Gastrocnemius medialis (tissue), 4 donors: ENCODE measurements at regions not wholly inside any gene's neighbourhood (a gene's known extent, or its start where the extent isn't known, plus 50 kb on each side); places are given as distances from the start of the nearest gene placed in this dataset.
"Not testable (repeated sequence)": the region's sequence is repeated elsewhere in the genome, so short reads cannot be mapped to it uniquely, and the experiment has no call there.

Experiments
- ATAC-seq, 2 donors: fragments of 150-250 bp; one replicate each; pipeline ENCODE4 v1.9.1; 2016
- DNase-seq, 2 donors: peaks; one replicate each; pipeline ENCODE4 v3.0.0-alpha.2; 2019
- H3K27ac ChIP-seq, 4 donors: fragments of 200-600 bp; sonication (generic); 1 replicate in 1 of 4; 2 replicates in 3 of 4; pipeline ENCODE4 v1.5.1; 2016 to 2018; ENCODE audit warnings: mild to moderate bottlenecking in 2 of 4, moderate library complexity in 1 of 4
- H3K27me3 ChIP-seq, 3 donors: fragments of 200-600 bp; sonication (generic) in 2 of 3; 1 replicate in 1 of 3; 2 replicates in 2 of 3; pipeline versions ENCODE4 v1.5.1 to v1.6.0; 2016 to 2019; ENCODE audit warnings: mild to moderate bottlenecking in 1 of 3, moderate library complexity in 1 of 3
- H3K36me3 ChIP-seq, 2 donors: fragments of 200-600 bp; sonication (generic) in 1 of 2; one replicate each; pipeline ENCODE4 v1.5.1; 2017 to 2018
- H3K4me1 ChIP-seq, 2 donors: fragments of 200-600 bp; sonication (generic) in 1 of 2; one replicate each; pipeline ENCODE4 v1.5.1; 2016 to 2017; ENCODE audit warnings: mild to moderate bottlenecking in 2 of 2
- H3K4me3 ChIP-seq, 4 donors: fragments of 200-600 bp; sonication (generic) in 3 of 4; 1 replicate in 1 of 4; 2 replicates in 3 of 4; pipeline ENCODE4 v1.5.1; 2016 to 2019; ENCODE audit warnings: mild to moderate bottlenecking in 2 of 4
- H3K9me3 ChIP-seq, 3 donors: fragments of 200-600 bp; sonication (generic) in 2 of 3; 1 replicate in 1 of 3; 2 replicates in 2 of 3; pipeline ENCODE4 v1.5.1; 2016 to 2019
- CTCF ChIP-seq, 5 experiments: fragments of 450-650 bp in 3 of 5; fragments of 200-600 bp in 2 of 5; sonication (generic) in 2 of 5; IDR thresholded peaks in 4 of 5; conservative IDR thresholded peaks in 1 of 5; 1 replicate in 4 of 5; 2 replicates in 1 of 5; pipeline ENCODE4 v1.5.1; 2016 to 2019; ENCODE audit warnings: antibody characterized with exemption in 5 of 5, mild to moderate bottlenecking in 3 of 5, moderate library complexity in 3 of 5
- POLR2A ChIP-seq, 2 donors: fragments of 450-650 bp; IDR thresholded peaks; one replicate each; pipeline ENCODE4 v1.6.1; 2017; ENCODE audit warnings: antibody characterized with exemption in 2 of 2, mild to moderate bottlenecking in 2 of 2, moderate library complexity in 2 of 2
- in situ Hi-C, 4 donors: fragments of 200-750 bp; cut with MboI; loops; one replicate each; pipeline versions ENCODE4 v1.15.0 to v1.8.0; 2017; ENCODE audit warnings: low sequenced_read_pairs in 4 of 4
- intact Hi-C: fragments of 100-400 bp; cut with DNase I; formaldehyde crosslinking; loops from one replicate; pipeline ENCODE4 v1.15.1; 2023; ENCODE audit warnings: low total_unique reads

- H3K36me3 ChIP-seq, result no peaks in the 10 kb centered on the region
- ATAC-seq, result no peak
- no peak for TF ChIP-seq POLR2A (IDR thresholded peaks at IDR 0.05)
- no peak for TF ChIP-seq CTCF (IDR thresholded peaks at IDR 0.05 in 4 of 5, conservative IDR thresholded peaks at IDR 0.05 in 1 of 5)
Observed at GRCh38 chr17:71024172-71024571, 854.8 kb downstream of the KCNJ2 start.

GRCh38 chr17:71024969-71025368 lies 855.6 kb downstream of the KCNJ2 start:
- Histone ChIP-seq H3K4me3 (no peak overlapping the region), H3K36me3 (no peaks in the 10 kb centered on the region), H3K27ac (no peak overlapping the region), H3K4me1 (no peaks in the 10 kb centered on the region), H3K9me3 (no peaks in the 10 kb centered on the region), H3K27me3 (no peaks in the 10 kb centered on the region)
- TF ChIP-seq CTCF (IDR thresholded peaks at IDR 0.05 in 4 of 5, conservative IDR thresholded peaks at IDR 0.05 in 1 of 5) (no peak), POLR2A (IDR thresholded peaks at IDR 0.05) (no peak)
- no peak for DNase-seq
- in situ Hi-C loops, result loop anchor here in 1 of 4 donors (25.0 kb wide), 1 partner anchor 112 kb away; no protein-coding TSS in a partner anchor
- intact Hi-C loops, result no loop called here
- ATAC-seq, result no peak

More at GRCh38 chr17:71024172-71024571, 854.8 kb downstream of the KCNJ2 start:
- Histone ChIP-seq H3K27me3 (no peaks in the 10 kb centered on the region), H3K4me1 (no peaks in the 10 kb centered on the region), H3K4me3 (no peak overlapping the region), H3K27ac (no peak overlapping the region), H3K9me3 (no peaks in the 10 kb centered on the region)
- DNase-seq, result no peak
- intact Hi-C loops, result no loop called here
- in situ Hi-C loops, result no loop called here

- Histone ChIP-seq H3K27me3 (no peaks in the 10 kb centered on the region), H3K27ac (no peak overlapping the region), H3K4me3 (no peak overlapping the region), H3K9me3 (no peaks in the 10 kb centered on the region), H3K36me3 (no peaks in the 10 kb centered on the region), H3K4me1 (no peaks in the 10 kb centered on the region)
- no peak for DNase-seq
- intact Hi-C loops, result no loop called here
- TF ChIP-seq CTCF (IDR thresholded peaks at IDR 0.05 in 4 of 5, conservative IDR thresholded peaks at IDR 0.05 in 1 of 5) (no peak), POLR2A (IDR thresholded peaks at IDR 0.05) (no peak)
- no peak for ATAC-seq
- in situ Hi-C loops, result loop anchor here in 1 of 4 donors (25.0 kb wide), 1 partner anchor 108 kb away; no protein-coding TSS in a partner anchor
Observed at GRCh38 chr17:71029246-71029645, 859.9 kb downstream of the KCNJ2 start.

- intact Hi-C loops, H3K4me1 ChIP-seq, H3K9me3 ChIP-seq, DNase-seq, H3K4me3 ChIP-seq, H3K27me3 ChIP-seq, H3K36me3 ChIP-seq, ATAC-seq, H3K27ac ChIP-seq: not testable (repeated sequence)
- in situ Hi-C loops, result loop anchor here in 1 of 4 donors (25.0 kb wide), 1 partner anchor 106 kb away; no protein-coding TSS in a partner anchor
Observed at GRCh38 chr17:71031286-71031685, 862.0 kb downstream of the KCNJ2 start.

GRCh38 chr17:71032746-71033273 lies 863.5 kb downstream of the KCNJ2 start:
- ATAC-seq (no peak), DNase-seq (no peak)
- H3K27me3 ChIP-seq, result no peaks in the 10 kb centered on the region
- in situ Hi-C loops (loop anchor here in 1 of 4 donors (25.0 kb wide), 1 partner anchor 104 kb away; no protein-coding TSS in a partner anchor), intact Hi-C loops (no loop called here)
- no peaks in the 10 kb centered on the region for H3K9me3 ChIP-seq
- no peaks in the 10 kb centered on the region for H3K36me3 ChIP-seq
- no peak overlapping the region for H3K4me3 ChIP-seq
- no peak overlapping the region for H3K27ac ChIP-seq
- H3K4me1 ChIP-seq, result no peaks in the 10 kb centered on the region
- TF ChIP-seq CTCF (IDR thresholded peaks at IDR 0.05 in 4 of 5, conservative IDR thresholded peaks at IDR 0.05 in 1 of 5), result no peak
- TF ChIP-seq POLR2A (IDR thresholded peaks at IDR 0.05), result no peak
